ENCODE measurements at regions not wholly inside any gene's neighbourhood (a gene's known extent, or its start where the extent isn't known, plus 50 kb on each side); places are given as distances from the start of the nearest gene placed in this dataset.

- peak; percentile 13 to 47 for DNase-seq
Observed at GRCh38 chr5:73338256-73339050, 110.1 kb downstream of the FOXD1 start.

GRCh38 chr5:73337586-73338255, 110.9 kb downstream of the FOXD1 start:
- peak in 1 of 2 experiments; percentile 11 for DNase-seq

GRCh38 chr5:73336366-73336765, 112.2 kb downstream of the FOXD1 start:
- no peak for DNase-seq

GRCh38 chr5:73333944-73334703, 114.5 kb downstream of the FOXD1 start:
- no peak for DNase-seq

- no peak for DNase-seq
Observed at GRCh38 chr5:73330613-73331012, 118.0 kb downstream of the FOXD1 start.

- no peak for DNase-seq
Observed at GRCh38 chr5:73328640-73329039, 119.9 kb downstream of the FOXD1 start.

- no peak for DNase-seq
Observed at GRCh38 chr5:73327908-73328455, 120.6 kb downstream of the FOXD1 start.

- no peak for DNase-seq
Observed at GRCh38 chr5:73325546-73325945, 123.0 kb downstream of the FOXD1 start.

- no peak for DNase-seq
Observed at GRCh38 chr5:73323466-73323865, 125.1 kb downstream of the FOXD1 start.

GRCh38 chr5:73322437-73323076, 126.0 kb downstream of the FOXD1 start:
- no peak for DNase-seq

GRCh38 chr5:73321757-73322436, 126.7 kb downstream of the FOXD1 start:
- DNase-seq: no peak

- no peak for DNase-seq
Observed at GRCh38 chr5:73319036-73319435, 129.5 kb downstream of the FOXD1 start.

GRCh38 chr5:73318308-73318719, 130.3 kb downstream of the FOXD1 start:
- DNase-seq: no peak

- no peak for DNase-seq
Observed at GRCh38 chr5:73317523-73317922, 131.1 kb downstream of the FOXD1 start.

- no peak for DNase-seq
Observed at GRCh38 chr5:73314395-73315257, 134.0 kb downstream of the FOXD1 start.

- DNase-seq: no peak
Observed at GRCh38 chr5:73312872-73313510, 135.6 kb downstream of the FOXD1 start.

GRCh38 chr5:73312146-73312871, 136.3 kb downstream of the FOXD1 start:
- peak in 1 of 2 experiments; percentile 5 for DNase-seq

GRCh38 chr5:73311291-73312110, 137.1 kb downstream of the FOXD1 start:
- no peak for DNase-seq
